ENCODE measurements at regions not wholly inside any gene's neighbourhood (a gene's known extent, or its start where the extent isn't known, plus 50 kb on each side); places are given as distances from the start of the nearest gene placed in this dataset.
A peak's percentile ranks its signal among the peaks of the same experiment; 100 is the strongest.

GRCh38 chr15:88344786-88345185 is 88.2 kb upstream of the NTRK3 start:
- ATAC-seq = no peak
- DNase-seq = no peak
- Mint-ChIP-seq H3K27me3 (ENCODE audit: low read depth) (peaks cover 4% of the 10 kb centered on the region), H3K4me1 (ENCODE audit: low read depth) (no peaks in the 10 kb centered on the region), H3K9me3 (no peaks in the 10 kb centered on the region), H3K4me3 (no peak overlapping the region), H3K36me3 (ENCODE audit: insufficient read depth) (no peaks in the 10 kb centered on the region)

- ATAC-seq = no peak
- no peak overlapping the region for H3K4me3 Mint-ChIP-seq
- H3K27me3 Mint-ChIP-seq (ENCODE audit: low read depth) = peaks cover 4% of the 10 kb centered on the region
- no peak for DNase-seq
- H3K4me1 Mint-ChIP-seq (ENCODE audit: low read depth) = no peaks in the 10 kb centered on the region
- H3K9me3 Mint-ChIP-seq = no peaks in the 10 kb centered on the region
- no peaks in the 10 kb centered on the region for H3K36me3 Mint-ChIP-seq (ENCODE audit: insufficient read depth)
Observed at GRCh38 chr15:88342666-88343065, 86.1 kb upstream of the NTRK3 start.

GRCh38 chr15:88341653-88342052 is 85.1 kb upstream of the NTRK3 start:
- ATAC-seq = no peak
- DNase-seq = no peak
- Mint-ChIP-seq H3K36me3 (ENCODE audit: insufficient read depth) (no peaks in the 10 kb centered on the region), H3K4me3 (no peak overlapping the region), H3K4me1 (ENCODE audit: low read depth) (no peaks in the 10 kb centered on the region), H3K27me3 (ENCODE audit: low read depth) (peaks cover 4% of the 10 kb centered on the region), H3K9me3 (no peaks in the 10 kb centered on the region)

- Mint-ChIP-seq H3K36me3 (ENCODE audit: insufficient read depth) (no peaks in the 10 kb centered on the region), H3K4me1 (ENCODE audit: low read depth) (no peaks in the 10 kb centered on the region), H3K27me3 (ENCODE audit: low read depth) (peaks cover 4% of the 10 kb centered on the region), H3K9me3 (no peaks in the 10 kb centered on the region), H3K4me3 (no peak overlapping the region)
- DNase-seq (no peak), ATAC-seq (no peak)
Observed at GRCh38 chr15:88341006-88341405, 84.5 kb upstream of the NTRK3 start.

- ATAC-seq (no peak), DNase-seq (no peak)
- Mint-ChIP-seq H3K4me3 (no peak overlapping the region), H3K27me3 (ENCODE audit: low read depth) (peaks cover 12% of the 10 kb centered on the region), H3K4me1 (ENCODE audit: low read depth) (no peaks in the 10 kb centered on the region), H3K36me3 (ENCODE audit: insufficient read depth) (no peaks in the 10 kb centered on the region), H3K9me3 (no peaks in the 10 kb centered on the region)
Observed at GRCh38 chr15:88337993-88338392, 81.5 kb upstream of the NTRK3 start.

GRCh38 chr15:88335074-88335473 is 78.5 kb upstream of the NTRK3 start:
- H3K36me3 Mint-ChIP-seq (ENCODE audit: insufficient read depth) = no peaks in the 10 kb centered on the region
- ATAC-seq (no peak), DNase-seq (no peak)
- H3K4me1 Mint-ChIP-seq (ENCODE audit: low read depth) = no peaks in the 10 kb centered on the region
- H3K4me3 Mint-ChIP-seq = no peak overlapping the region
- peaks cover 25% of the 10 kb centered on the region for H3K27me3 Mint-ChIP-seq (ENCODE audit: low read depth)
- H3K9me3 Mint-ChIP-seq = no peaks in the 10 kb centered on the region

- Mint-ChIP-seq H3K4me3 (no peak overlapping the region), H3K36me3 (ENCODE audit: insufficient read depth) (no peaks in the 10 kb centered on the region), H3K9me3 (no peaks in the 10 kb centered on the region), H3K27me3 (ENCODE audit: low read depth) (peaks cover 25% of the 10 kb centered on the region), H3K4me1 (ENCODE audit: low read depth) (no peaks in the 10 kb centered on the region)
- DNase-seq (no peak), ATAC-seq (no peak)
Observed at GRCh38 chr15:88334436-88334835, 77.9 kb upstream of the NTRK3 start.

- peak; percentile 5 for DNase-seq
- H3K4me1 Mint-ChIP-seq (ENCODE audit: low read depth) = no peaks in the 10 kb centered on the region
- H3K27me3 Mint-ChIP-seq (ENCODE audit: low read depth) = peaks cover 30% of the 10 kb centered on the region
- no peak for ATAC-seq
- H3K9me3 Mint-ChIP-seq = no peaks in the 10 kb centered on the region
- H3K36me3 Mint-ChIP-seq (ENCODE audit: insufficient read depth) = no peaks in the 10 kb centered on the region
- no peak overlapping the region for H3K4me3 Mint-ChIP-seq
Observed at GRCh38 chr15:88331291-88331690, 74.8 kb upstream of the NTRK3 start.

GRCh38 chr15:88326924-88327323 is 70.4 kb upstream of the NTRK3 start:
- Mint-ChIP-seq H3K4me1 (ENCODE audit: low read depth) (no peaks in the 10 kb centered on the region), H3K9me3 (no peaks in the 10 kb centered on the region), H3K27me3 (ENCODE audit: low read depth) (peaks cover 12% of the 10 kb centered on the region), H3K4me3 (no peak overlapping the region), H3K36me3 (ENCODE audit: insufficient read depth) (no peaks in the 10 kb centered on the region)
- DNase-seq (no peak), ATAC-seq (no peak)

GRCh38 chr15:88324741-88325065 is 68.2 kb upstream of the NTRK3 start:
- H3K27me3 Mint-ChIP-seq (ENCODE audit: low read depth) = peaks cover 14% of the 10 kb centered on the region
- H3K4me3 Mint-ChIP-seq = no peak overlapping the region
- peaks cover 3% of the 10 kb centered on the region for H3K9me3 Mint-ChIP-seq
- H3K4me1 Mint-ChIP-seq (ENCODE audit: low read depth) = no peaks in the 10 kb centered on the region
- DNase-seq (no peak), ATAC-seq (no peak)
- no peaks in the 10 kb centered on the region for H3K36me3 Mint-ChIP-seq (ENCODE audit: insufficient read depth)

GRCh38 chr15:88323976-88324740 is 67.6 kb upstream of the NTRK3 start:
- peaks cover 14% of the 10 kb centered on the region for H3K27me3 Mint-ChIP-seq (ENCODE audit: low read depth)
- DNase-seq (no peak), ATAC-seq (no peak)
- H3K4me3 Mint-ChIP-seq = no peak overlapping the region
- H3K4me1 Mint-ChIP-seq (ENCODE audit: low read depth) = no peaks in the 10 kb centered on the region
- no peaks in the 10 kb centered on the region for H3K36me3 Mint-ChIP-seq (ENCODE audit: insufficient read depth)
- H3K9me3 Mint-ChIP-seq = peaks cover 3% of the 10 kb centered on the region

- Mint-ChIP-seq H3K27me3 (ENCODE audit: low read depth) (peaks cover 14% of the 10 kb centered on the region), H3K9me3 (peaks cover 3% of the 10 kb centered on the region), H3K36me3 (ENCODE audit: insufficient read depth) (no peaks in the 10 kb centered on the region), H3K4me1 (ENCODE audit: low read depth) (no peaks in the 10 kb centered on the region), H3K4me3 (no peak overlapping the region)
- DNase-seq (no peak), ATAC-seq (no peak)
Observed at GRCh38 chr15:88323468-88323867, 66.9 kb upstream of the NTRK3 start.

- H3K4me3 Mint-ChIP-seq = no peak overlapping the region
- H3K4me1 Mint-ChIP-seq (ENCODE audit: low read depth) = no peaks in the 10 kb centered on the region
- DNase-seq (no peak), ATAC-seq (no peak)
- H3K9me3 Mint-ChIP-seq = peaks cover 3% of the 10 kb centered on the region
- H3K36me3 Mint-ChIP-seq (ENCODE audit: insufficient read depth) = no peaks in the 10 kb centered on the region
- peaks cover 15% of the 10 kb centered on the region for H3K27me3 Mint-ChIP-seq (ENCODE audit: low read depth)
Observed at GRCh38 chr15:88322461-88322860, 65.9 kb upstream of the NTRK3 start.

- Mint-ChIP-seq H3K4me3 (no peak overlapping the region), H3K9me3 (peaks cover 3% of the 10 kb centered on the region), H3K36me3 (ENCODE audit: insufficient read depth) (no peaks in the 10 kb centered on the region), H3K27me3 (ENCODE audit: low read depth) (peaks cover 13% of the 10 kb centered on the region), H3K4me1 (ENCODE audit: low read depth) (no peaks in the 10 kb centered on the region)
- DNase-seq = no peak
- no peak for ATAC-seq
Observed at GRCh38 chr15:88321271-88321670, 64.7 kb upstream of the NTRK3 start.

- Mint-ChIP-seq H3K9me3 (peaks cover 7% of the 10 kb centered on the region), H3K27me3 (ENCODE audit: low read depth) (peaks cover 15% of the 10 kb centered on the region), H3K4me3 (no peak overlapping the region), H3K36me3 (ENCODE audit: insufficient read depth) (no peaks in the 10 kb centered on the region), H3K4me1 (ENCODE audit: low read depth) (no peaks in the 10 kb centered on the region)
- ATAC-seq = no peak
- DNase-seq = no peak
Observed at GRCh38 chr15:88316586-88316985, 60.0 kb upstream of the NTRK3 start.
